Pancreas (tissue), 10 donors: ENCODE measurements at regions not wholly inside any gene's neighbourhood (a gene's known extent, or its start where the extent isn't known, plus 50 kb on each side); places are given as distances from the start of the nearest gene placed in this dataset.

Experiments used
- ATAC-seq, 4 donors: fragments of 200-7000 bp; cut with Tn5 transposase; one replicate each; pipeline versions ENCODE4 v1.8.0 to v1.9.1; 2020; ENCODE audit warnings: mild to moderate bottlenecking in 4 of 4, moderate library complexity in 4 of 4
- DNase-seq, 6 donors: peaks; one replicate each; pipeline ENCODE4 v3.0.0-alpha.2; 2020
- FAIRE-seq: peaks from 2 replicates; lab custom pipeline; 2012; peaks lifted over from hg19 to GRCh38; lab: Jason Lieb, UNC
- H3K27ac ChIP-seq, 4 donors: fragments of 200-600 bp; sonication (generic); 1 replicate in 3 of 4; 2 replicates in 1 of 4; pipeline versions ENCODE4 v1.5.0 to v1.8.0; 2020
- H3K27me3 ChIP-seq, 4 donors: fragments of 200-600 bp; one replicate each; pipeline ENCODE4 v1.8.0; 2021
- H3K36me3 ChIP-seq, 3 donors: fragments of 200-600 bp; sonication (generic) in 1 of 3; one replicate each; pipeline versions ENCODE4 v1.5.0 to v1.8.0; 2020 to 2021
- H3K4me1 ChIP-seq, 3 donors: fragments of 200-600 bp; one replicate each; pipeline ENCODE4 v1.8.0; 2021
- H3K4me3 ChIP-seq, 4 donors: fragments of 200-600 bp; sonication (generic) in 2 of 4; one replicate each; pipeline versions ENCODE4 v1.5.0 to v1.8.0; 2020 to 2021
- H3K9me3 ChIP-seq, 4 donors: fragments of 200-600 bp; one replicate each; pipeline ENCODE4 v1.8.0; 2021
- WGBS, 2 donors: extraction: QIAGEN DNeasy Blood & Tissue Kit; methylation state at CpG; one replicate each; pipeline ENCODE4 v1.1.7; 2013; 5-methylcytosine and 5-hydroxymethylcytosine counted together
- intact Hi-C, 3 donors: fragments of 100-400 bp; cut with DNase I; formaldehyde crosslinking; loops; one replicate each; pipeline versions ENCODE4 v1.11.1 to v1.14.2; 2022
- TF ChIP-seq, protein P1 (sequence below), 4 donors: fragments of 200-600 bp; sonication (generic) in 3 of 4; IDR thresholded peaks; one replicate each; pipeline versions ENCODE4 v1.5.0 to v1.8.0; 2021; ENCODE audit warnings: antibody characterized with exemption in 4 of 4
- donor health status: healthy with polysubstance abuse.
- donor health status: DM: no; HTN: no; CAD: no; lungs with moderate emphysema.
- donor health status: DM: no; HTN: no; CAD: no.
- donor health status: control.
- donor health status: control.
- donor health status: Bipolar disorder and iron deficiency.
- donor health status: DM: yes; HTN: yes; CAD: no.
- donor health status: DM: no; HTN: no; CAD: no.
- donor health status: DM: no; HTN: no; CAD: no.
- donor health status: DM: yes; HTN: yes; CAD: no.

DNA sequence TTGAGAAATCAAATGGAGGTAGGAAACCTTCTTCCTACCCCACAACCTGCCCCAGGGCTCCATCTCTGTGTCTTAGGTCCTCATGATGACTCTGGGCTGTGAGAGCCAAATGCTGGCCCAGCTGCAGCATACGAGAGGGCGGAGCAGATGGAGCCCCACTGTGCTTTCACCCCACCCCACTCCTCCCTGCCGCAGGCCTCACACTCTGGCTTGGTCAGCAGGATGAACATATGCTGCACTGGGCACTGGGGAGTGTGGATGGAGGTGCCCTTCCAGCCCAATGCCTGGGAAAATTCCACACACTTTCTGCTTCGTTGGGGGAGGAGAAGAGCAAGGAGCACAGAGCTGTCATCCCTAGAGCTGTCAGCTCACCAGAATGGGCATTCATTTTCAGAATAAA is 271.6 kb upstream of the CADM1 start:
- H3K4me1 ChIP-seq = no peaks in the 10 kb centered on the region
- TF ChIP-seq, protein P1, sequence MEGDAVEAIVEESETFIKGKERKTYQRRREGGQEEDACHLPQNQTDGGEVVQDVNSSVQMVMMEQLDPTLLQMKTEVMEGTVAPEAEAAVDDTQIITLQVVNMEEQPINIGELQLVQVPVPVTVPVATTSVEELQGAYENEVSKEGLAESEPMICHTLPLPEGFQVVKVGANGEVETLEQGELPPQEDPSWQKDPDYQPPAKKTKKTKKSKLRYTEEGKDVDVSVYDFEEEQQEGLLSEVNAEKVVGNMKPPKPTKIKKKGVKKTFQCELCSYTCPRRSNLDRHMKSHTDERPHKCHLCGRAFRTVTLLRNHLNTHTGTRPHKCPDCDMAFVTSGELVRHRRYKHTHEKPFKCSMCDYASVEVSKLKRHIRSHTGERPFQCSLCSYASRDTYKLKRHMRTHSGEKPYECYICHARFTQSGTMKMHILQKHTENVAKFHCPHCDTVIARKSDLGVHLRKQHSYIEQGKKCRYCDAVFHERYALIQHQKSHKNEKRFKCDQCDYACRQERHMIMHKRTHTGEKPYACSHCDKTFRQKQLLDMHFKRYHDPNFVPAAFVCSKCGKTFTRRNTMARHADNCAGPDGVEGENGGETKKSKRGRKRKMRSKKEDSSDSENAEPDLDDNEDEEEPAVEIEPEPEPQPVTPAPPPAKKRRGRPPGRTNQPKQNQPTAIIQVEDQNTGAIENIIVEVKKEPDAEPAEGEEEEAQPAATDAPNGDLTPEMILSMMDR (IDR thresholded peaks at IDR 0.05) = no peak
- intact Hi-C loops = no loop called here
- no peaks in the 10 kb centered on the region for H3K36me3 ChIP-seq
- no peak overlapping the region for H3K27ac ChIP-seq
- H3K4me3 ChIP-seq = no peak overlapping the region
- ATAC-seq (peak in 2 of 4 donors; percentile 50 to 57), DNase-seq (no peak), FAIRE-seq (no peak)
- 58 to 67% methylated on average over 4 of the region's 4 CpGs for WGBS, 2 donors
- no peaks in the 10 kb centered on the region for H3K9me3 ChIP-seq
- no peaks in the 10 kb centered on the region for H3K27me3 ChIP-seq

DNA sequence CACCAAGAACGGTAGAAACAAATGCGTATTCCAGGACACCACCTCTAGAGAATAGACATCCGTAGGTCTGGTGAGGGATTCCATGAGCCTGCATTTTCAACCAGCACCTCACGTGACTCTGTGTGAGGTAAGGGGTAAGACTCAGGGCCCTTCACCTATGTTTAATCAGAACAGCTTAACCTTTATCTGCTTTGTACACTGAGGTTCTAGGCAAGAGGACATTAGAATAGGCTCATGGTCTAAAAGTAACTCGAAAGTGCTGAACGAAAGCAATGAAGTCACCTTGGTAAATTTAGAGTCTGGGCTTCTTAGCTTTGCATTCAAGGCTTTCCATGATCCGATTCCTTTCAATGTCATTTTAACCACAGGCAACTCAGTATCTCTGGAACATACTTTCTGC is 270.5 kb upstream of the CADM1 start:
- ATAC-seq = no peak
- Histone ChIP-seq H3K27ac (no peak overlapping the region), H3K27me3 (no peaks in the 10 kb centered on the region), H3K4me3 (no peak overlapping the region), H3K9me3 (no peaks in the 10 kb centered on the region), H3K36me3 (no peaks in the 10 kb centered on the region), H3K4me1 (no peaks in the 10 kb centered on the region)
- TF ChIP-seq, protein P1 (IDR thresholded peaks at IDR 0.05) = no peak
- 77 to 78% methylated on average over 7 of the region's 7 CpGs for WGBS, 2 donors
- FAIRE-seq = no peak
- intact Hi-C loops = no loop called here
- no peak for DNase-seq

GRCh38 chr11:115769891-115770290 is 265.7 kb upstream of the CADM1 start:
- TF ChIP-seq, protein P1 (IDR thresholded peaks at IDR 0.05) = no peak
- FAIRE-seq (no peak), DNase-seq (no peak), ATAC-seq (no peak)
- Histone ChIP-seq H3K36me3 (no peaks in the 10 kb centered on the region), H3K4me3 (no peak overlapping the region), H3K4me1 (no peaks in the 10 kb centered on the region), H3K27me3 (no peaks in the 10 kb centered on the region), H3K9me3 (no peaks in the 10 kb centered on the region), H3K27ac (no peak overlapping the region)
- 61 to 75% methylated on average over 3 of the region's 3 CpGs for WGBS, 2 donors
- intact Hi-C loops = no loop called here

DNA sequence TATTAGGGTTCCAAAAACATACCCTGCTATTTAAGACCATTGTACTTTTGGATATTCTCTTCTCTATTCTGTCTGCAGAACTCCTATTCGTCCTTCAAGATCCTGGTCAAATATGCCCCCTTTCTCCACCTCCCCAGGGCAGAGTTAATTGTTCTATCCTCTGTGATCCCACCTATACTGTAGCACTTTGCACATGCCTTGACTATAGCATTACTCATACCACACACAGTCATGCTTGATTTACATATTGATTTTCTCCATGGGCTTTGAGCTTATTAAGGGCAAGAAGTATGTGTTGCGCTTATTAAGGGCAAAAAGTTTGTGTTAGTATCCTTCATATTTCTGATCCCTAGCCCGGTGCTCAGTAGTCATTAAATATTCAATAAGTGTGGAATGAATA is 263.7 kb upstream of the CADM1 start:
- H3K36me3 ChIP-seq = no peaks in the 10 kb centered on the region
- intact Hi-C loops = no loop called here
- WGBS, 2 donors = 74 to 75% methylated on average over 3 of the region's 3 CpGs
- H3K9me3 ChIP-seq = no peaks in the 10 kb centered on the region
- FAIRE-seq (no peak), ATAC-seq (no peak), DNase-seq (no peak)
- TF ChIP-seq, protein P1 (IDR thresholded peaks at IDR 0.05) = no peak
- no peak overlapping the region for H3K4me3 ChIP-seq
- no peak overlapping the region for H3K27ac ChIP-seq
- H3K27me3 ChIP-seq = no peaks in the 10 kb centered on the region
- no peaks in the 10 kb centered on the region for H3K4me1 ChIP-seq

DNA sequence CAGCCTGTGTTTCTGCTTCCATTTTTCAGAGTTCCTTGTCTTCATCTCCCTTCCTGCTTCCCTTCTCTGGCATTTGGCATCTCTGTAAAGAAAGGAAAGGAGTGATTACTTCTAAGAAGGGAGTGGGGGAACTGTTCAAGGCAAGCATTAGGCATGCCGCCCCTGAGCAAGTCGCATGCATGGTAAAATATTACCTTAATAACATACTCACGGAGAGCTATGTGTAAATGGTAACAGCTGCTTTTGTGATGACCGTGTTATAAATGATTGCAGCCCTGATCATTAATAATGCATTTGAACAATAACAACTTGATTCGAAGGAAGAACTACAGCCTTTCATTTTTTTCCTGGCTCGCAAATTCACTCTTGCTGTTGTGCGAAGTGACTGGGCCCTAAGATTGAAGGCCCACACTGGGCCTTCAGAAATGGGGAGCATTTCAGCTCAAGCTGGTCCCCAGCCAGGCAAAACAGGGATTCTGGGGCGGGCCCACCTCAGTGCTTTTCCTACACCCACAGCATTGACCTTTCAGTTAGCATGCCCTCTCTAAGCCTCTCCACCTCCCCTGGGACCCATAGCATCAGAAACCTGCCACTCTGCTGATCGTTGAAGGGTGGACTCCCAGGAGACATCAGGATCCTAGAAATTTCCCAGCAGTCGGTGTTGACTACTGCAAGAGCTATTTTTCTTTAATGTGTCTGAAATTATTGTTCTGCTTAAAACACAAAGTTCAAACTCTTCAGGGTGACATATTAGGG is 263.0 kb upstream of the CADM1 start:
- no peak for FAIRE-seq
- ATAC-seq = no peak
- TF ChIP-seq, protein P1 (IDR thresholded peaks at IDR 0.05) = no peak
- H3K9me3 ChIP-seq = no peaks in the 10 kb centered on the region
- H3K4me3 ChIP-seq = no peak overlapping the region
- no peaks in the 10 kb centered on the region for H3K4me1 ChIP-seq
- DNase-seq = no peak
- no peaks in the 10 kb centered on the region for H3K27me3 ChIP-seq
- H3K27ac ChIP-seq = no peak overlapping the region
- intact Hi-C loops = no loop called here
- H3K36me3 ChIP-seq = no peaks in the 10 kb centered on the region
- WGBS, 2 donors = 52 to 56% methylated on average over 10 of the region's 10 CpGs
